HuH-7.5 (cell line): ENCODE measurements at regions not wholly inside any gene's neighbourhood (a gene's known extent, or its start where the extent isn't known, plus 50 kb on each side); places are given as distances from the start of the nearest gene placed in this dataset.

Source experiments
- DNase-seq: peaks from one replicate; pipeline ENCODE4 v3.0.0; 2011; ENCODE audit warnings: low spot score

DNA sequence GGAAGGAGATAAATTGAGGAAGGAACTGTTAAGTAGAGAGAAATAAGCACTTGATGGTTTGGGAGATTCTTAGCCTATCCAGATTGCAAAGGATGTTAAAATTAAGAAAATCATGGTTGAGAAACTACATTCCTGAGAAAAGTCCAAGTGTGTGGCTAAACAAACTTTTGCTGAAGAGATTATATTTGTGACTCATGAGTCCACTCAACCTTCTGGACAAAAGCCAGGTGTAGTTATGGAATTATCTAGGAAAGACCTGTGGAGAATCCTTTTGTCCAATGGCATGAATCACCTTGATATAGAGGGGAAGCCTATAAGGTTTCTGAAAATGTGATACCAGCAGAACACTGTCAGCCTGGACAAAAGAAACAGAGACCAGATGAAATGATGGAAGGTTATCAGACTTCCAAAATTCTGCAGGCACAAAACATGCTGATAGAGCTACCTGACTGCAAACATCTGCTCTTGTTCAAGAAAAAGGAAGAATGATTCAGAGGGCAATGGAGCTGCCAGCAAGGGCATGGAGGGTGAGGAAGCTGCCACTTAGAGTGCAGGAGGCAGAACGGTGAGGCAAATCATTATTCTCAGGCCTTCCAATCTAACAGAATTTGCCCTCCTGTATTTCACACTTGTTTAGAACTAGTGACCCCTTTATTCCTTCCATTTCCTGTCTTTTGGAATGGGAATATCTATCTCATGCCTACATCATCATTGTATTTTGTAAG lies 300.6 kb upstream of the PRMT6 start:
- no peak for DNase-seq

GRCh38 chr1:106756752-106757151 lies 299.7 kb upstream of the PRMT6 start:
- DNase-seq, result no peak

DNA sequence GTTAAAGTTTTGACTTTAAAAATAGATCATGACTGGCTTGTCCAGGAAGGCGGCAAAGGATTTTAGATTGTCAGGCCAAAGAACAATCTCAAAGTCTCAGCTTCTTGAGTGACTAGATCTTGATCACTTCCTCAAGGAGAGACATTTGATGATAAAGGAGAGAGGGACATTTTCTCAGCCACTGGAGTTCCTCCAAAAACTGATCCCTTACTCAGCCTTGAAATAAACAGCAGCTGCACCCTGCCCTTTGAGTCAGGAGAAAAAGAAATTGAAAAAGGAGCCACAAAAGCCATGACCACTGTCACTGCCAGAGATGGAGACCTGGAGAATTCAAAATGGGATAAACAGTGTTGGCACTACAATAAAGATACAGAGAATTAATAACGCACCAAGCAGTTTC lies 288.4 kb upstream of the PRMT6 start:
- no peak for DNase-seq

- DNase-seq, result no peak
Measured at GRCh38 chr1:106768501-106768900, 288.0 kb upstream of the PRMT6 start.

GRCh38 chr1:106773206-106773605 lies 283.3 kb upstream of the PRMT6 start:
- DNase-seq, result no peak

- no peak for DNase-seq
Measured at GRCh38 chr1:106780066-106780465, 276.4 kb upstream of the PRMT6 start.

DNA sequence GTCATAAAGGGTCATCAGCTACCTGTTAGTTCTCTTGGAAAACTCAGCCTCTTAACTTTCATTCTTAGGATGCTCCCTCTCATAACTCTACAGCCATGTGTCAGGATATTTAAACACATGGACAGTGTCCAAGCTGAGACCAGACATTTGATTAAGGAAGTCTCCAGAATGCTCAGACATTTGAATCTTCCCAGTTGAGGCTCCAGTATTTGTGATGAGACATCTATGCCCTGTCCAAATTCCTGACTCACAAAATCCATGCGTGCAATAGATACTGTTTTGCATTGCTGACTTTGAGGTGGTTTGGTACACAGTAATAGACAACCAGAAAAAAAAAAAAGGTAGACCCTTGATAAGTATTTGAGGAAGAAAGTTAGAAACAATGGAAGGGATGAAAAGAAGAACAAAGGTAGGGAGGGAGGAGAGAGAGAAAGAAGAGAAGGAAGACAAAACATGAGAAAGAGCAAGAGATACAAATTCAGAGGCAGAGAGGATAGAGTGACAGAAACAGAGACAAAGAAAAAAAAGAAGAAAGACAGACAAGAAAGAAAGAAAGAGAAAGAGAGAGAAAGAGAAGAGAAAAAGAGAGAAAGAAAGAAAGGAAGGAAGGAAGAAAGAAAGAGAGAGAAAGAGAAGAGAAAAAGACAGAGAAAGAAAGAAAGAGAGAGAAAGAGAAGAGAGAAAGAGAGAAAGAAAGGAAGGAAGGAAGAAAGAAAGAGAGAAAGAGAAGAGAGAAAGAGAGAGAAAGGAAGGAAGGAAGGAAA lies 275.5 kb upstream of the PRMT6 start:
- no peak for DNase-seq

DNA sequence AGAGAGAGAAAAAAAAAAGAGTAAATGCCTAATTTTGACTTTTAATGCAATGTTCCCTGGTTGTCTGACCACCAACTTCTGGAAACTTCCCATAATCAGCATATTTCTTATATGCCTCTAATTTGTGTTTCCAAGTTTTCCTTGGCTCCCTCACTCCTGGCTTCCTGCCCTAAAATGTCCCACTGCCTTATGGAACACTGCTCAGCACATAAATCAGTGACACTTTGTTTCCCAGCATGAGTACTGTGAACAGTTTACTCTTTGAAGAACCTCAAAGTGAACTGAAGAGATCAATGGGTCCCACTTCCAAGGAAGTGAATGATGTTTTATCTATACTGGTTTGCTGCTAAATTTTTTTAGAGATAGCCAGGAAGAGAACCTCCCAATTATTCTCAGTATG lies 271.3 kb upstream of the PRMT6 start:
- DNase-seq, result no peak

DNA sequence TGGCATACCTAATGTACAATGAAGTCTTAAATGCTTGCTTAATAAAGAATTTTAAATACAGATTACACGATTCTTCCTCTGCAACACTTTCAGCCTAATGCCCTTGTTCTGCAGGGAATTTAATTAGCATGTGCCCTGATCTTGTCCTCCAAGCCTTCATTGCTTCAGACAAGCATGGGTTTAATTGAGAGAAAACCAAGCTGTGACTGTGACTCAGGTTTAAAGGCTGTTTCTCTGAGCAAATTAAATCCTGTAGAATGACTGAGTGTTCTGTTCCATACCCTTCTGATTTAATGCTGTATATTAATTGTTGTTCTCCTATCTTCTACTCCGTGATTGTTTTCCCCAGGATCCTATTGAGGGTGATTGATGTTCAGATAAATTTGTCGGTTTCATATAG lies 269.0 kb upstream of the PRMT6 start:
- DNase-seq, result no peak

DNA sequence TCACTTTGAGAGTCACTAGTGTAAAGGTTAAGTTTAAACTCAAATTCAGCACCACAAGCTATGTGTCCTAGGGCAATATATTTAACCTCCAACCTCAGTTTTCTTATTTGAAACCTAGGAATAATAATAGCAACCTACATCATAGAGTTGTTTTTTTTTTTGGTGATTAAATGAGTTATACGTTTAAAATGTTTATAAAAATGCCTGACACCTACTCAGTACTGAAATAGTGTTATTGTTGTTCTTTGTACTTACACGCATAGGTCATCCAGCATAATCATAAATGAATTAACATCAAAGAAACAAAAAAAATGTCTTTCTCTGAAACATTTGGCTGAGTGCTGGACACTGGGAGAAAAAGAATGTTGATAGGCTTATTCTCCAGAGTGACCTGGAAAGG lies 266.8 kb upstream of the PRMT6 start:
- no peak for DNase-seq

DNA sequence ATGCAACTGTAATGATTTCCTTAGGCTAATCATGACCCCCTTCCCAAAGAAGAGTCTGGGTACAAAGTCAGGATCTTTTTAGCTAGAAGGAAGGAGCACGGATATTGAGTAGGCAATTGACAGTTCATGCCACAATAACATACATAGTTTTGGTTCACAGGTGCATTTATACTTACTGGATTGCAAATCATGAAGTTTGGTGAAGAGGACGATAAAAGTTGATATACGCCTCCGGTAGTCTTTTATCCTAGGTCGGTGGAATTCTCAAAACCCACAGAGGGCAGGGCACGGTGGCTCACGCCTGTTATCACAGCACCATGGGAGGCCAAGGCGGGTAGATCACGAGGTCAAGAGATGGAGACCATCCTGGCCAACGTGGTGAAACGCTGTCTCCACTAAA lies 265.4 kb upstream of the PRMT6 start:
- DNase-seq, result no peak

- no peak for DNase-seq
Measured at GRCh38 chr1:106793651-106794050, 262.8 kb upstream of the PRMT6 start.

DNA sequence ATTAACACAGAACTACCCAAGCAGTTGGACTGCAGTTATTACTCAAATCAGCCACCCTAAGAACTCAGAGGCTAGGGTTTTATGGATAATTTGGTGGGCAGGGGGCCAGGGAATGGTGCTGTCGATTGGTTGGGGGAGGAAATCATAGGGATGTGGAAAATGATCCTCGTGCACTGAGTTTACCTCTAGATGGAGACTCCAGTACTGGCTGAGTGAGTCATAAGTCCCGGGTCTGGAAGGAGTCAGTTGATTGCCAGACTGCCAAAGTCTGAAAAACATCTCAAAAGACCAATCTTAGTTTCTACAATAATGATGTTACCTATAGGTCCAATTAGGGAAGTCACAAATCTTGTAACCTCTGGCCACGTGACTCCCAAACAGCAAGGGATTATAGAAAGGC lies 257.5 kb upstream of the PRMT6 start:
- DNase-seq, result no peak

DNA sequence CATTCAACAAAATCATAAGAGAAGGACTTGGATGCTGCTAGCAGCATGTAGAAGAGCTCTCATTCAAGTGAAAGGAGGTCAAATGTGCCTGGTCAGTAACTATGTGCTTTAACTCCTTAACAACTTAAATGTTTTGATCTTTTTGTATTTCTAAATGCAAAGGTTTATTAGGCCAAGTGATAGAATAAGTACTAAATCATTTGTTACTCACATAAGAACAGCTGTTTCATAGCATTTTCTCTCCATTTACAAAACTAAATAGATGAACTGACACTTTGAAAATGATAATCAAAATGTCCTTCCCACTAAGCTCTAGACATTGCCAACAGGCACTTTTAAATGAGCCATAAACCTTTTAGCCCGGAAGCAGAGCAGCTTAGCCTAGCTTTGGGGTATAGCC lies 254.3 kb upstream of the PRMT6 start:
- no peak for DNase-seq

GRCh38 chr1:106814418-106814817 lies 242.1 kb upstream of the PRMT6 start:
- no peak for DNase-seq

DNA sequence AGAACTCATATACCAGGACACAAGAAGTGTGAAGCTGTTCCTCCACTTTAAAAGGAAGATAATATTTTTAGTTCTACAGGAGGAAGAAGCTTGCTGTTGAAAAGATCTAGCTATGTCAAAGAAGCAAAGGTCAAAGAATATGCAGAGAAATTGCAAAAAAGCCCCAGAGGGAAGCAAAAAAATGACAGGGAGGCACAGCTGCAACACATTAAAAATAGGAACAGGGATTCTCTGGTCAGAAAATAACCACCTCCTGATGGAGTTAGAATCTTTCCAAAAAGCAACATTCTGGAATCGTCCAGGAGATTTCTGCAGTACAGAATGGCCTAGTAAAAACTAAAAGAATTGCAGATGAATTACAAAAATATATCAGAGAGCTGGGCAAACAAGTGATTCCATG lies 238.9 kb upstream of the PRMT6 start:
- DNase-seq, result no peak

- no peak for DNase-seq
Measured at GRCh38 chr1:106831511-106831910, 225.0 kb upstream of the PRMT6 start.

GRCh38 chr1:106836708-106837107 lies 219.8 kb upstream of the PRMT6 start:
- no peak for DNase-seq

DNA sequence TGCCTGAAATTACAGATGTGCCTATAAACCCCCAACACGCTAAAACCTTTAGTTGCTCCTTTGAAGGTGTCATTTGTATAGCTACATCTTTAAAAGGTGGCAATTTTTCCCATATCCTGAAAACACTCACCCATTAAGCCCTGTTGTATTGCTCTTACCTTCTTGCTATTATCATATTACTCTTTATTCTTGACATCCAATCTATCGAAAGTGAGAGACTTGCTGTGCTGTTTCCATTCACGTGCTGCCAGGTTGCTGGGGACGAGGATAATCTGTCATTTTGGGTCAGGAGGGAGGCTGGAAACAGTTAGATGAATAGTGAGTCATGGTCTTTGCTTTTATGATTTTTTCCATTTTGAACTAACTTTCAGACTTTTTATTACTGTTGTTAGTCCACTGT lies 213.0 kb upstream of the PRMT6 start:
- no peak for DNase-seq

DNA sequence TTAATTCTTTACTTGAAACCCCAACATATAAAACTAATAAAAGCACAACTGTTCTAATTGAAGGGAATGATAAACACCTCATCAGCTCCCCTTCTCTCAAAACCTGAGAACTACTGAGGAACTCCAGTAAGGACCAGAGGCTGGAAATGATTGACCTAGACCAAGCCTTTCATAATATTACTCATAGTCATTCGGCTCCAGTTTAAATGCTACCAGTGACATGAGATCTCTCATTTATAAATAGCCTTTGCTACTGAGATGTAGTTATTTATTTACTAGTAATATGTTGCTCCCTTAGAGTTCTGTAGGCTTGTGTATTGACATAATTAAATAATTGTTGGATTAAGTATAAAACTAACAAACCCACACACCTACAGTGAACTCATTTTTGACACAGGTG lies 209.8 kb upstream of the PRMT6 start:
- no peak for DNase-seq

GRCh38 chr1:106861110-106861509 lies 195.4 kb upstream of the PRMT6 start:
- DNase-seq, result no peak

DNA sequence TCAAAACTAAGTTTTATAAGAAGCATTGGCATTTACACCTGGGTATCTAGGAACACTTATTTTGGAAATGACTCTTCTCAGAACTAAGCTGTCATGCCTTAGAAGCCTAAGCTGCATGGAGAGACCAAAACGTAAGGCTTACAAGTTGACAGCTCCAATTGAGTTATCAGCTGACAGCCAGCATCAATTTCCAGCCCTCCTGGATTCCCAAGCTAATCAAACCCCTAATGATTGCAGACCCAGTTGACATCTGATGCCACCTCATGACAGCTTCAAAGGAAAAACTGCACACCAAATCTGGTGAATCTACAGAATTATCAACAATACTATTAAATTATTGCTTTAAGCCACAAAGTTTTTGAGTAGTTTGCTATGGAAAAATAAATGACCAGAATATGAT lies 187.6 kb upstream of the PRMT6 start:
- DNase-seq, result no peak

GRCh38 chr1:106875622-106876021 lies 180.9 kb upstream of the PRMT6 start:
- DNase-seq, result no peak

GRCh38 chr1:106876384-106876783 lies 180.1 kb upstream of the PRMT6 start:
- no peak for DNase-seq
